ENCODE measurements at regions not wholly inside any gene's neighbourhood (a gene's known extent, or its start where the extent isn't known, plus 50 kb on each side); places are given as distances from the start of the nearest gene placed in this dataset.

GRCh38 chr6:143570147-143570853 lies 58.8 kb upstream of the FUCA2 start:
- POLR2A ChIA-PET = no interaction called here
- H3K36me3 ChIP-seq (ENCODE audit: control insufficient read depth, insufficient read depth, low read length) = no peaks in the 10 kb centered on the region
- TF ChIP-seq CTCF (IDR thresholded peaks at IDR 0.05; ENCODE audit: insufficient read depth, low read depth, low read length) = no peak
- CTCF ChIA-PET = interaction anchor here (6.2 kb wide), 1 partner anchor 442 kb away, joined by 83 read pairs; no protein-coding TSS in a partner anchor
- no peak overlapping the region for H3K4me3 ChIP-seq (ENCODE audit: low read depth, low read length)
- H3K27me3 ChIP-seq (ENCODE audit: control insufficient read depth, insufficient read depth, low read length) = no peaks in the 10 kb centered on the region
- no peak for DNase-seq (ENCODE audit: low read depth)

GRCh38 chr6:143569040-143569439 lies 57.5 kb upstream of the FUCA2 start:
- Histone ChIP-seq H3K4me3 (ENCODE audit: low read depth, low read length) (no peak overlapping the region), H3K27me3 (ENCODE audit: control insufficient read depth, insufficient read depth, low read length) (no peaks in the 10 kb centered on the region), H3K36me3 (ENCODE audit: control insufficient read depth, insufficient read depth, low read length) (no peaks in the 10 kb centered on the region)
- ChIA-PET POLR2A (no interaction called here), CTCF (interaction anchor here (1.0 to 1.2 kb wide), 2 partner anchors 445 to 1094 kb away, joined by 3 to 4 read pairs; no protein-coding TSS in a partner anchor)
- no peak for DNase-seq (ENCODE audit: low read depth)
- TF ChIP-seq CTCF (IDR thresholded peaks at IDR 0.05; ENCODE audit: insufficient read depth, low read depth, low read length) = no peak

GRCh38 chr6:143564484-143565017 lies 53.0 kb upstream of the FUCA2 start:
- CTCF ChIA-PET = interaction anchor here (1.1 kb wide), 1 partner anchor 11 kb away, joined by 3 read pairs; no protein-coding TSS in a partner anchor
- no peak for TF ChIP-seq CTCF (IDR thresholded peaks at IDR 0.05; ENCODE audit: insufficient read depth, low read depth, low read length)
- no peak for DNase-seq (ENCODE audit: low read depth)
- no peak overlapping the region for H3K4me3 ChIP-seq (ENCODE audit: low read depth, low read length)
- H3K27me3 ChIP-seq (ENCODE audit: control insufficient read depth, insufficient read depth, low read length) = no peaks in the 10 kb centered on the region
- POLR2A ChIA-PET = no interaction called here
- H3K36me3 ChIP-seq (ENCODE audit: control insufficient read depth, insufficient read depth, low read length) = no peaks in the 10 kb centered on the region

GRCh38 chr6:143562143-143562542 lies 50.6 kb upstream of the FUCA2 start:
- no peak for DNase-seq (ENCODE audit: low read depth)
- Histone ChIP-seq H3K27me3 (ENCODE audit: control insufficient read depth, insufficient read depth, low read length) (no peaks in the 10 kb centered on the region), H3K4me3 (ENCODE audit: low read depth, low read length) (no peak overlapping the region), H3K36me3 (ENCODE audit: control insufficient read depth, insufficient read depth, low read length) (no peaks in the 10 kb centered on the region)
- no peak for TF ChIP-seq CTCF (IDR thresholded peaks at IDR 0.05; ENCODE audit: insufficient read depth, low read depth, low read length)
- ChIA-PET POLR2A (no interaction called here), CTCF (interaction anchor here (2.1 kb wide), 1 partner anchor 14 kb away, joined by 5 read pairs; no protein-coding TSS in a partner anchor)
